ENCODE measurements at regions not wholly inside any gene's neighbourhood (a gene's known extent, or its start where the extent isn't known, plus 50 kb on each side); places are given as distances from the start of the nearest gene placed in this dataset.
"Not testable (repeated sequence)": the region's sequence is repeated elsewhere in the genome, so short reads cannot be mapped to it uniquely, and the experiment has no call there.

- peaks cover under 1% of the 10 kb centered on the region for H3K9me3 Mint-ChIP-seq (ENCODE audit: low read depth)
- H3K27ac Mint-ChIP-seq (ENCODE audit: unreplicated experiment) = no peak overlapping the region
- peaks cover 13% of the 10 kb centered on the region for H3K4me1 Mint-ChIP-seq (ENCODE audit: low read depth)
- TF ChIP-seq CTCF (IDR thresholded peaks at IDR 0.05) = no peak
- no peaks in the 10 kb centered on the region for H3K36me3 Mint-ChIP-seq (ENCODE audit: low read depth)
- DNase-seq (ENCODE audit: low spot score) = no peak
- no peak overlapping the region for H3K4me3 Mint-ChIP-seq (ENCODE audit: unreplicated experiment)
- no peaks in the 10 kb centered on the region for H3K27me3 Mint-ChIP-seq (ENCODE audit: low read depth)
Measured at GRCh38 chr21:35796844-35797243, 263.5 kb downstream of the SETD4 start.

GRCh38 chr21:35794527-35794926, 265.8 kb downstream of the SETD4 start:
- H3K36me3 Mint-ChIP-seq (ENCODE audit: low read depth); H3K4me3 Mint-ChIP-seq (ENCODE audit: unreplicated experiment); H3K27me3 Mint-ChIP-seq (ENCODE audit: low read depth); H3K27ac Mint-ChIP-seq (ENCODE audit: unreplicated experiment); DNase-seq (ENCODE audit: low spot score); H3K4me1 Mint-ChIP-seq (ENCODE audit: low read depth); H3K9me3 Mint-ChIP-seq (ENCODE audit: low read depth): not testable (repeated sequence)

GRCh38 chr21:35792569-35793305, 267.6 kb downstream of the SETD4 start:
- Mint-ChIP-seq H3K4me1 (ENCODE audit: low read depth) (peaks cover 7% of the 10 kb centered on the region), H3K27me3 (ENCODE audit: low read depth) (no peaks in the 10 kb centered on the region), H3K4me3 (ENCODE audit: unreplicated experiment) (no peak overlapping the region), H3K9me3 (ENCODE audit: low read depth) (no peaks in the 10 kb centered on the region), H3K36me3 (ENCODE audit: low read depth) (no peaks in the 10 kb centered on the region), H3K27ac (ENCODE audit: unreplicated experiment) (no peak overlapping the region)
- no peak for TF ChIP-seq CTCF (IDR thresholded peaks at IDR 0.05)
- no peak for DNase-seq (ENCODE audit: low spot score)

GRCh38 chr21:35791541-35792325, 268.6 kb downstream of the SETD4 start:
- TF ChIP-seq CTCF (IDR thresholded peaks at IDR 0.05) = no peak
- H3K27ac Mint-ChIP-seq (ENCODE audit: unreplicated experiment) = no peak overlapping the region
- no peak for DNase-seq (ENCODE audit: low spot score)

GRCh38 chr21:35783721-35784120, 276.6 kb downstream of the SETD4 start:
- Mint-ChIP-seq H3K4me3 (ENCODE audit: unreplicated experiment) (no peak overlapping the region), H3K27me3 (ENCODE audit: low read depth) (no peaks in the 10 kb centered on the region), H3K36me3 (ENCODE audit: low read depth) (no peaks in the 10 kb centered on the region), H3K9me3 (ENCODE audit: low read depth) (peaks cover 6% of the 10 kb centered on the region), H3K27ac (ENCODE audit: unreplicated experiment) (no peak overlapping the region), H3K4me1 (ENCODE audit: low read depth) (peaks cover 19% of the 10 kb centered on the region)
- no peak for TF ChIP-seq CTCF (IDR thresholded peaks at IDR 0.05)
- DNase-seq (ENCODE audit: low spot score) = no peak

More at GRCh38 chr21:35791541-35792325, 268.6 kb downstream of the SETD4 start:
- Mint-ChIP-seq H3K27me3 (ENCODE audit: low read depth) (no peaks in the 10 kb centered on the region), H3K4me3 (ENCODE audit: unreplicated experiment) (no peak overlapping the region), H3K36me3 (ENCODE audit: low read depth) (no peaks in the 10 kb centered on the region), H3K9me3 (ENCODE audit: low read depth) (peaks cover 4% of the 10 kb centered on the region), H3K4me1 (ENCODE audit: low read depth) (peaks cover 5% of the 10 kb centered on the region)
